Loucy (cell line): ENCODE measurements at regions not wholly inside any gene's neighbourhood (a gene's known extent, or its start where the extent isn't known, plus 50 kb on each side); places are given as distances from the start of the nearest gene placed in this dataset.
"Not testable (repeated sequence)": the region's sequence is repeated elsewhere in the genome, so short reads cannot be mapped to it uniquely, and the experiment has no call there.

Experiments
- H2AFZ ChIP-seq: fragments of 200-600 bp; sonication (generic); 2 replicates; pipeline ENCODE4 v1.6.0; 2016; ENCODE audit warnings: antibody characterized with exemption, mild to moderate bottlenecking, low read length, moderate library complexity
- H3F3A ChIP-seq: fragments of 200-600 bp; 2 replicates; pipeline ENCODE4 v1.6.0; 2016; ENCODE audit warnings: antibody characterized with exemption, low read depth, mild to moderate bottlenecking
- H3K27me3 ChIP-seq: fragments of 200-600 bp; sonication (generic); 2 replicates; pipeline ENCODE4 v1.6.1; 2014; ENCODE audit warnings: low read length, mild to moderate bottlenecking; ENCODE audit not compliant: insufficient read depth, poor library complexity, severe bottlenecking
- H3K36me3 ChIP-seq: fragments of 200-600 bp; sonication (generic); 2 replicates; pipeline ENCODE4 v1.6.1; 2016; ENCODE audit warnings: low read length; ENCODE audit not compliant: insufficient read depth
- H3K4me1 ChIP-seq: fragments of 200-600 bp; sonication (generic); 2 replicates; pipeline ENCODE4 v1.5.1; 2014; ENCODE audit warnings: low read length, mild to moderate bottlenecking; ENCODE audit not compliant: insufficient read depth, poor library complexity, severe bottlenecking
- H3K4me2 ChIP-seq: fragments of 200-600 bp; sonication (generic); 2 replicates; pipeline ENCODE4 v1.6.0; 2014; ENCODE audit warnings: antibody characterized with exemption, low read length, low read depth, mild to moderate bottlenecking; ENCODE audit not compliant: poor library complexity, severe bottlenecking
- H3K4me3 ChIP-seq: fragments of 200-600 bp; sonication (generic); 2 replicates; pipeline ENCODE4 v1.5.1; 2014; ENCODE audit warnings: low read length, mild to moderate bottlenecking, mixed read lengths; ENCODE audit not compliant: poor library complexity, severe bottlenecking
- H3K79me2 ChIP-seq: fragments of 200-600 bp; sonication (generic); 2 replicates; pipeline ENCODE4 v1.6.1; 2014; ENCODE audit warnings: low read length; ENCODE audit not compliant: insufficient read depth
- H3K9ac ChIP-seq: fragments of 200-600 bp; sonication (generic); 2 replicates; pipeline ENCODE4 v1.6.0; 2014; ENCODE audit warnings: mild to moderate bottlenecking, low read depth, low read length, moderate library complexity; ENCODE audit not compliant: poor library complexity, severe bottlenecking
- H3K9me2 ChIP-seq: fragments of 200-600 bp; sonication (generic); replicated peaks from 2 replicates; pipeline ENCODE4 v1.6.1; 2016; ENCODE audit warnings: low read depth, low read length, mixed read lengths
- H3K9me3 ChIP-seq: fragments of 200-600 bp; sonication (generic); 2 replicates; pipeline ENCODE4 v1.6.1; 2014; ENCODE audit warnings: mild to moderate bottlenecking, antibody characterized with exemption, low read length, low read depth; ENCODE audit not compliant: insufficient read depth
- H4K20me1 ChIP-seq: fragments of 200-600 bp; sonication (generic); 2 replicates; pipeline ENCODE4 v1.6.0; 2014; ENCODE audit warnings: antibody characterized with exemption, low read length, mild to moderate bottlenecking; ENCODE audit not compliant: insufficient read depth, poor library complexity, severe bottlenecking
- EZH2phosphoT487 ChIP-seq: fragments of 200-600 bp; IDR thresholded peaks from 2 replicates; pipeline ENCODE4 v1.6.1; 2018; ENCODE audit warnings: antibody characterized with exemption, mild to moderate bottlenecking, moderate library complexity, borderline replicate concordance
- TF ChIP-seq, protein P1 (sequence below): fragments of 200-600 bp; sonication (generic); conservative IDR thresholded peaks from 2 replicates; pipeline ENCODE4 v1.5.1; 2014; ENCODE audit warnings: mild to moderate bottlenecking, antibody characterized with exemption, low read length

DNA sequence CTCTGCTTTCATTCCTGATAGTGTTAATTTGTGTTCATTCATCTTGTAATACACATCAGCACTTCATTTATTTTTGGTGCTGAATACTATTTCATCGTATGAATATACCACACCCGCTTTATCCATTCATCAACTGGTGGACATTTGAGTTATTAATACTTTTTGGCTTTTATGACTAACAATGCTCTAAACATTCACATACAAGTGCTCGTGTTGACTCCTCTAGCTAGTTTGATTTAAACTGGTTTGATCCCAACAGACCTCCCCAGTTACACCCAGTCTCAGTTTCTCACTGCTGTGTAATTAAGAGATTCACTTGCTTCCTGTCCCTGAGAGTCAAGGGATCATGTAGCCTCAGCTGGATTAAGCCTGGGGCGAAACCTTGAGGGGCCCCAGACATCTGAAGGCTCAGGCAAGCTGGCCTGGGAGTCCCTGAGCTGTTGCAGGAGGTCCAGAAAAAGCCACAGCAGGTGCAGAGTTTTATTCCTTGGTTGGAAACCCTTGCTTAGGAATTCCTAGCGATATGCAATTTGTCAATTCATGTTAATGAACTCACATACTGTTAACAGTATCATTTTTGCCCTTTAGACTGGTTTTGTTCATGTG, 52.8 kb upstream of the CLDN24 start:
- Histone ChIP-seq H3F3A (no peaks in the 10 kb centered on the region), H3K9me2 (no peaks in the 10 kb centered on the region), H3K79me2 (no peaks in the 10 kb centered on the region), H3K36me3 (no peaks in the 10 kb centered on the region), H3K27me3 (no peaks in the 10 kb centered on the region), H3K4me3 (no peak overlapping the region), H3K4me1 (no peaks in the 10 kb centered on the region), H4K20me1 (no peaks in the 10 kb centered on the region), H3K9ac (no peak overlapping the region), H2AFZ (no peak overlapping the region), H3K4me2 (no peak overlapping the region), H3K9me3 (no peaks in the 10 kb centered on the region; the same call in 1 of the 2 replicates)
- TF ChIP-seq, protein P1, sequence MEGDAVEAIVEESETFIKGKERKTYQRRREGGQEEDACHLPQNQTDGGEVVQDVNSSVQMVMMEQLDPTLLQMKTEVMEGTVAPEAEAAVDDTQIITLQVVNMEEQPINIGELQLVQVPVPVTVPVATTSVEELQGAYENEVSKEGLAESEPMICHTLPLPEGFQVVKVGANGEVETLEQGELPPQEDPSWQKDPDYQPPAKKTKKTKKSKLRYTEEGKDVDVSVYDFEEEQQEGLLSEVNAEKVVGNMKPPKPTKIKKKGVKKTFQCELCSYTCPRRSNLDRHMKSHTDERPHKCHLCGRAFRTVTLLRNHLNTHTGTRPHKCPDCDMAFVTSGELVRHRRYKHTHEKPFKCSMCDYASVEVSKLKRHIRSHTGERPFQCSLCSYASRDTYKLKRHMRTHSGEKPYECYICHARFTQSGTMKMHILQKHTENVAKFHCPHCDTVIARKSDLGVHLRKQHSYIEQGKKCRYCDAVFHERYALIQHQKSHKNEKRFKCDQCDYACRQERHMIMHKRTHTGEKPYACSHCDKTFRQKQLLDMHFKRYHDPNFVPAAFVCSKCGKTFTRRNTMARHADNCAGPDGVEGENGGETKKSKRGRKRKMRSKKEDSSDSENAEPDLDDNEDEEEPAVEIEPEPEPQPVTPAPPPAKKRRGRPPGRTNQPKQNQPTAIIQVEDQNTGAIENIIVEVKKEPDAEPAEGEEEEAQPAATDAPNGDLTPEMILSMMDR: no peak
- TF ChIP-seq EZH2phosphoT487: no peak

DNA sequence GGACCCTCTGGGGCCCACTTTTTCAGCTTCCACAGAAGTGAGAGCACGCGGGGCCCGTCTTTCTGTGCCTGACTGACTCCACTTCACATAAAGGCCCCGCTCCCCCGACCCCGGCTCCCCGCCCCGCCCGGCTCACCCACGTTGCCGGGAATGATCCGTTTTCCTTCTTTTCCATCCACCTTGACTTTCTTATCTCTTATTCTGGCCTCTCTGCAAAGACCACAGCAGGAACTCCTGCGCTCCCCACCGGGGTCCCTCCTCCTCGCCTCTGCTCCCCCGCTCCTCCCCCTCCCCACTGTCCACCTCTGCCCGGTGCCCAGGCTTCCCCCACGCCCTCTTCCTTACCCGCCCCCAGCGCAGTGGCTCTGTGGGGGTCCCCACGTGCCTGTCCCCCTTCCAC, 54.2 kb upstream of the CLDN24 start:
- Histone ChIP-seq H4K20me1 (no peaks in the 10 kb centered on the region), H3F3A (no peaks in the 10 kb centered on the region), H3K9ac (no peak overlapping the region), H3K4me2 (no peak overlapping the region), H3K4me3 (no peak overlapping the region), H2AFZ (no peak overlapping the region), H3K9me3 (no peaks in the 10 kb centered on the region; the same call in 1 of the 2 replicates), H3K79me2 (no peaks in the 10 kb centered on the region), H3K9me2 (no peaks in the 10 kb centered on the region), H3K27me3 (no peaks in the 10 kb centered on the region), H3K4me1 (no peaks in the 10 kb centered on the region), H3K36me3 (no peaks in the 10 kb centered on the region)
- no peak for TF ChIP-seq EZH2phosphoT487
- TF ChIP-seq, protein P1: no peak

DNA sequence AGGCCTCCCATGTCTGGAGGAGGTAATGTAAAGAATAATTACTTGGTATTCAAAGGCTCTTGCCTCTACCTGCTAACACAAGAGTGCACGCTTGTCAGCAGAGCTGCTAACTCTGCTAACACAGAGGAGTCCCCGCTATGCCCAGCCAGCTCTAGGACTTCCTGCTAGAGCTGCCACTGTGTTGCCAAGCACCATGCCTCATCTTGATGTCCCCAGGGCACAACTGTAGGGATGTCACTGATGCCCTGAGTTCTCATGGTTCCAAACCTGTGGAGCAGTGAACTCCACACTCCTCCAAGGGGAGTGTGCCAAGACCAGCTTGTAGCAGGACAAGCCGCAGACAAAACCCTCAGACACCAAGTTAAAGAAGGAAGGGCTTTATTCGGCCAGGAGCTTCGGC, 55.3 kb upstream of the CLDN24 start:
- Histone ChIP-seq H3K9me3 (no peaks in the 10 kb centered on the region; the same call in 1 of the 2 replicates), H3K9ac (no peak overlapping the region), H3K36me3 (no peaks in the 10 kb centered on the region), H3K27me3 (no peaks in the 10 kb centered on the region), H3K9me2 (no peaks in the 10 kb centered on the region), H3K79me2 (no peaks in the 10 kb centered on the region), H3K4me2 (no peak overlapping the region), H2AFZ (no peak overlapping the region), H3K4me3 (no peak overlapping the region), H3F3A (no peaks in the 10 kb centered on the region), H3K4me1 (no peaks in the 10 kb centered on the region), H4K20me1 (no peaks in the 10 kb centered on the region)
- TF ChIP-seq, protein P1: no peak
- TF ChIP-seq EZH2phosphoT487: no peak

DNA sequence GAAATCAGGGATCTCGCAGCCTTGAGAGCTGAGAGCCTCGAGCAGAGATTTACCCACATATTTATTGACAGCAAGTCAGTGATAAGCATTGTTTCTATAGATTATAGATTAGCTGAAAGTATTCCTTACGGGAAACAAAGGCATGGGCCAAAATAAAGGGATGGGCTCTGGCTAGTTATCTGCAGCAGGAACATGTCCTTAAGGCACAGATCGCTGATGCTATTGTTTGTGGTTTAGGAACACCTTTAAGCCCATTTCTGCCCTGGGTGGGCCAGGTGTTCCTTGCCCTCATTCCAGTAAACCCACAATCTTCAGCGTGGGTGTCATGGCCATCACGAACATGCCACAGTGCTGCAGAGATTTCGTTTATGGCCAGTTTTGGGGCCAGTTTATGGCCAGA, 56.1 kb upstream of the CLDN24 start:
- not testable (repeated sequence) for H3K9me2 ChIP-seq, H2AFZ ChIP-seq, H3K4me2 ChIP-seq, H3K9ac ChIP-seq, H3K36me3 ChIP-seq, H3K79me2 ChIP-seq, H3K4me1 ChIP-seq, H4K20me1 ChIP-seq, H3F3A ChIP-seq, H3K27me3 ChIP-seq, H3K4me3 ChIP-seq, H3K9me3 ChIP-seq
